ENCODE measurements at regions not wholly inside any gene's neighbourhood (a gene's known extent, or its start where the extent isn't known, plus 50 kb on each side); places are given as distances from the start of the nearest gene placed in this dataset.

- H3K36me3 ChIP-seq (ENCODE audit: insufficient read depth, low read length) = no peaks in the 10 kb centered on the region
- no peaks in the 10 kb centered on the region for H3K9me3 ChIP-seq (ENCODE audit: control insufficient read depth in 1 of 2, insufficient read depth in 1 of 2, low read length in 2 of 2)
- intact Hi-C loops (cut with DNase I, micrococcal nuclease) = no loop called here
- H3K36me3 Mint-ChIP-seq (ENCODE audit: low read depth) = no peaks in the 10 kb centered on the region
- H3K27ac ChIP-seq (ENCODE audit: low read depth in 1 of 2, low read length in 2 of 2) = no peak overlapping the region
- TF ChIP-seq CTCF (IDR thresholded peaks at IDR 0.05) = no peak
- no peak overlapping the region for H3K27ac Mint-ChIP-seq
- no peaks in the 10 kb centered on the region for H3K4me1 ChIP-seq (ENCODE audit: insufficient read depth, low read length)
- no peaks in the 10 kb centered on the region for H3K9me3 Mint-ChIP-seq
- H3K4me3 Mint-ChIP-seq = no peak overlapping the region
- DNase-seq (no peak), ATAC-seq (ENCODE audit: poor library complexity) (no peak)
- no peaks in the 10 kb centered on the region for H3K27me3 Mint-ChIP-seq
- POLR2A ChIA-PET = no interaction called here
- CTCF ChIA-PET = no interaction called here
- no peak overlapping the region for H3K4me3 ChIP-seq (ENCODE audit: low read length)
- H3K4me1 Mint-ChIP-seq (ENCODE audit: low read depth) = no peaks in the 10 kb centered on the region
- H3K27me3 ChIP-seq (ENCODE audit: control insufficient read depth in 1 of 2, insufficient read depth in 2 of 2, low read length in 2 of 2) = no peaks in the 10 kb centered on the region
These were observed 130.3 kb upstream of the TARS1 start for GRCh38 chr5:33310451-33310850.

- CTCF ChIA-PET = no interaction called here
- ATAC-seq (ENCODE audit: poor library complexity) = no peak
- DNase-seq = no peak
- Mint-ChIP-seq H3K4me3 (no peak overlapping the region), H3K36me3 (ENCODE audit: low read depth) (no peaks in the 10 kb centered on the region), H3K9me3 (no peaks in the 10 kb centered on the region), H3K27me3 (no peaks in the 10 kb centered on the region), H3K27ac (no peak overlapping the region), H3K4me1 (ENCODE audit: low read depth) (no peaks in the 10 kb centered on the region)
- Histone ChIP-seq H3K9me3 (ENCODE audit: control insufficient read depth in 1 of 2, insufficient read depth in 1 of 2, low read length in 2 of 2) (no peaks in the 10 kb centered on the region), H3K27me3 (ENCODE audit: control insufficient read depth in 1 of 2, insufficient read depth in 2 of 2, low read length in 2 of 2) (no peaks in the 10 kb centered on the region), H3K27ac (ENCODE audit: low read depth in 1 of 2, low read length in 2 of 2) (no peak overlapping the region), H3K4me3 (ENCODE audit: low read length) (no peak overlapping the region), H3K36me3 (ENCODE audit: insufficient read depth, low read length) (no peaks in the 10 kb centered on the region), H3K4me1 (ENCODE audit: insufficient read depth, low read length) (no peaks in the 10 kb centered on the region)
- POLR2A ChIA-PET = no interaction called here
- intact Hi-C loops (cut with DNase I, micrococcal nuclease) = no loop called here
- no peak for TF ChIP-seq CTCF (IDR thresholded peaks at IDR 0.05)
These were observed 128.9 kb upstream of the TARS1 start for GRCh38 chr5:33311893-33312292.

- Histone ChIP-seq H3K9me3 (ENCODE audit: control insufficient read depth in 1 of 2, insufficient read depth in 1 of 2, low read length in 2 of 2) (no peaks in the 10 kb centered on the region), H3K4me1 (ENCODE audit: insufficient read depth, low read length) (no peaks in the 10 kb centered on the region), H3K27ac (ENCODE audit: low read depth in 1 of 2, low read length in 2 of 2) (no peak overlapping the region), H3K4me3 (ENCODE audit: low read length) (no peak overlapping the region), H3K36me3 (ENCODE audit: insufficient read depth, low read length) (no peaks in the 10 kb centered on the region), H3K27me3 (ENCODE audit: control insufficient read depth in 1 of 2, insufficient read depth in 2 of 2, low read length in 2 of 2) (no peaks in the 10 kb centered on the region)
- H3K36me3 Mint-ChIP-seq (ENCODE audit: low read depth) = no peaks in the 10 kb centered on the region
- intact Hi-C loops (cut with DNase I, micrococcal nuclease) = no loop called here
- no peaks in the 10 kb centered on the region for H3K27me3 Mint-ChIP-seq
- H3K4me3 Mint-ChIP-seq = no peak overlapping the region
- H3K9me3 Mint-ChIP-seq = no peaks in the 10 kb centered on the region
- no peaks in the 10 kb centered on the region for H3K4me1 Mint-ChIP-seq (ENCODE audit: low read depth)
- no peak for DNase-seq
- CTCF ChIA-PET = no interaction called here
- no peak for ATAC-seq (ENCODE audit: poor library complexity)
- no peak for TF ChIP-seq CTCF (IDR thresholded peaks at IDR 0.05)
- POLR2A ChIA-PET = no interaction called here
- no peak overlapping the region for H3K27ac Mint-ChIP-seq
These were observed 127.9 kb upstream of the TARS1 start for GRCh38 chr5:33312571-33313549.
